ENCODE measurements at regions not wholly inside any gene's neighbourhood (a gene's known extent, or its start where the extent isn't known, plus 50 kb on each side); places are given as distances from the start of the nearest gene placed in this dataset.

DNA sequence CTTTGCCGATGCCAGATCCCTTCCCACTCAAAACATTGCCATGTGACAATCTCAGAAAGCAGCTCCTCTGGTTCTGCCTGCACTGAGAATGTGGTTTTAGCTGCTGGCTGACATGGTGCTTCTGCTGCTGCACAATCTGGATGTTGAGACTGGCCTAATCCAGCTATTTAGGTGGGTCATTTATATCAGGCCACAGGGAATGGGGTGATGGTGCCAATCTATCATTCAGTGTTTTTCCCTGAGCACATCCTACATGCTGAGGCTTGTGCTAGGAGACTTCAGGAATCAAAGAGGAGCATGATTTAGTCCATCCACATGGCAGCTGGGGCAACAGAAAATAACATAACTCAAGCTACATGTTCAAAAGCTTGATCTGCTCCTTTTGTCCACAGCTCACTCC is 144.7 kb downstream of the CYRIA start:
- Mint-ChIP-seq H3K27me3 (ENCODE audit: unreplicated experiment) (peaks cover under 1% of the 10 kb centered on the region), H3K4me3 (ENCODE audit: unreplicated experiment) (no peak overlapping the region), H3K4me1 (ENCODE audit: unreplicated experiment) (peaks cover 9% of the 10 kb centered on the region), H3K9me3 (ENCODE audit: unreplicated experiment) (no peaks in the 10 kb centered on the region), H3K27ac (ENCODE audit: unreplicated experiment) (no peak overlapping the region), H3K36me3 (ENCODE audit: unreplicated experiment) (no peaks in the 10 kb centered on the region)
- TF ChIP-seq CTCF (IDR thresholded peaks at IDR 0.05), result no peak
- DNase-seq (ENCODE audit: extremely low spot score, unreplicated experiment), result no peak

- H3K4me1 Mint-ChIP-seq (ENCODE audit: unreplicated experiment), result no peaks in the 10 kb centered on the region
- no peak overlapping the region for H3K27ac Mint-ChIP-seq (ENCODE audit: unreplicated experiment)
- no peaks in the 10 kb centered on the region for H3K9me3 Mint-ChIP-seq (ENCODE audit: unreplicated experiment)
- no peak for TF ChIP-seq CTCF (IDR thresholded peaks at IDR 0.05)
- DNase-seq (ENCODE audit: extremely low spot score, unreplicated experiment), result no peak
- H3K4me3 Mint-ChIP-seq (ENCODE audit: unreplicated experiment), result no peak overlapping the region
- H3K36me3 Mint-ChIP-seq (ENCODE audit: unreplicated experiment), result no peaks in the 10 kb centered on the region
- peaks cover 14% of the 10 kb centered on the region for H3K27me3 Mint-ChIP-seq (ENCODE audit: unreplicated experiment)
Measured at GRCh38 chr2:16515696-16516095, 149.9 kb downstream of the CYRIA start.

GRCh38 chr2:16513626-16514025 is 152.0 kb downstream of the CYRIA start:
- H3K4me1 Mint-ChIP-seq (ENCODE audit: unreplicated experiment), result no peaks in the 10 kb centered on the region
- no peaks in the 10 kb centered on the region for H3K9me3 Mint-ChIP-seq (ENCODE audit: unreplicated experiment)
- TF ChIP-seq CTCF (IDR thresholded peaks at IDR 0.05), result no peak
- H3K27ac Mint-ChIP-seq (ENCODE audit: unreplicated experiment), result no peak overlapping the region
- H3K36me3 Mint-ChIP-seq (ENCODE audit: unreplicated experiment), result no peaks in the 10 kb centered on the region
- peaks cover 24% of the 10 kb centered on the region for H3K27me3 Mint-ChIP-seq (ENCODE audit: unreplicated experiment)
- DNase-seq (ENCODE audit: extremely low spot score, unreplicated experiment), result no peak
- H3K4me3 Mint-ChIP-seq (ENCODE audit: unreplicated experiment), result no peak overlapping the region

DNA sequence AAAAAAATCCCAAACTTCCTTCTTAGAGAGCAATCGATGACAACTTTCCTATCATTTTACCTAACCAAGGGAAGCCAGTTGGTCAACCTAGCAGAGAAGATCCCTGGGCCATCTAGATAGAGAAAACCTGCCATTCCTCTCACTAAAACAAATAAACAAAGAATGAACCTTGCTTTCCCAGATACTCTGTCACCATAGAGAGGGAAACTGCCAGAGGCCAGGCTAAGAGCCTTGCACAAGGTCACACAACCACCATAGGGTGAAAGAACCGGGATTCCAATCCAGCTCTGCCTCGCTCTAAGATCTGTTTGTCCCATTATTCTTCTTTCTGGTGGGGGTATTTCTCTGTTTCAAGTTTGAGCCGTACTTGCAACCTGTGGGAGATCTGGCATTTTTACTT is 154.6 kb downstream of the CYRIA start:
- Mint-ChIP-seq H3K27ac (ENCODE audit: unreplicated experiment) (no peak overlapping the region), H3K4me1 (ENCODE audit: unreplicated experiment) (no peaks in the 10 kb centered on the region), H3K36me3 (ENCODE audit: unreplicated experiment) (no peaks in the 10 kb centered on the region), H3K27me3 (ENCODE audit: unreplicated experiment) (peaks cover 34% of the 10 kb centered on the region), H3K9me3 (ENCODE audit: unreplicated experiment) (no peaks in the 10 kb centered on the region), H3K4me3 (ENCODE audit: unreplicated experiment) (no peak overlapping the region)
- no peak for DNase-seq (ENCODE audit: extremely low spot score, unreplicated experiment)
- no peak for TF ChIP-seq CTCF (IDR thresholded peaks at IDR 0.05)

- Mint-ChIP-seq H3K4me1 (ENCODE audit: unreplicated experiment) (no peaks in the 10 kb centered on the region), H3K9me3 (ENCODE audit: unreplicated experiment) (no peaks in the 10 kb centered on the region), H3K4me3 (ENCODE audit: unreplicated experiment) (no peak overlapping the region), H3K27ac (ENCODE audit: unreplicated experiment) (no peak overlapping the region), H3K27me3 (ENCODE audit: unreplicated experiment) (peaks cover 27% of the 10 kb centered on the region), H3K36me3 (ENCODE audit: unreplicated experiment) (no peaks in the 10 kb centered on the region)
- no peak for TF ChIP-seq CTCF (IDR thresholded peaks at IDR 0.05)
- no peak for DNase-seq (ENCODE audit: extremely low spot score, unreplicated experiment)
Measured at GRCh38 chr2:16509042-16509441, 156.6 kb downstream of the CYRIA start.

Measured in osteocyte (in vitro differentiated cells).